ENCODE measurements at regions not wholly inside any gene's neighbourhood (a gene's known extent, or its start where the extent isn't known, plus 50 kb on each side); places are given as distances from the start of the nearest gene placed in this dataset.

DNA sequence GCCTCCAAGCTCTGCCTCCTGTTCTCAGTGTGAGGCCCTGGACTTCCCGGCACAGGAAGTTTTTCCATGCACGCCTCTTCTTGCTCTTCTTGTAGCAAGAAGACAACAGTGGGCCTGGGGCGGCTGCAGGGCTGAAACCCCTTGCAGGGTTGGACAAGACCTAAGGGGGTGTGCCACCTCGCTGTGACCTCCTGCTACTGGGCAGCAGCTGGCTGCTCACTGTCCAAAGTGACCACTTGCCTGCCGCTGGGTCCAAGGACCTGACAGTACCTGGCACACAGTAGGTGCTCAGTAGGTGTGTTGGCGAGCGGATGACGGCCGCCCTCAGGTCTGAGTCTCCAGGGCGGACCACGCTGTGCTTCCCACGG is 331.6 kb downstream of the C16orf95 start:
- TF ChIP-seq EP300 (IDR thresholded peaks at IDR 0.05), result no peak
- TF ChIP-seq, protein P1, sequence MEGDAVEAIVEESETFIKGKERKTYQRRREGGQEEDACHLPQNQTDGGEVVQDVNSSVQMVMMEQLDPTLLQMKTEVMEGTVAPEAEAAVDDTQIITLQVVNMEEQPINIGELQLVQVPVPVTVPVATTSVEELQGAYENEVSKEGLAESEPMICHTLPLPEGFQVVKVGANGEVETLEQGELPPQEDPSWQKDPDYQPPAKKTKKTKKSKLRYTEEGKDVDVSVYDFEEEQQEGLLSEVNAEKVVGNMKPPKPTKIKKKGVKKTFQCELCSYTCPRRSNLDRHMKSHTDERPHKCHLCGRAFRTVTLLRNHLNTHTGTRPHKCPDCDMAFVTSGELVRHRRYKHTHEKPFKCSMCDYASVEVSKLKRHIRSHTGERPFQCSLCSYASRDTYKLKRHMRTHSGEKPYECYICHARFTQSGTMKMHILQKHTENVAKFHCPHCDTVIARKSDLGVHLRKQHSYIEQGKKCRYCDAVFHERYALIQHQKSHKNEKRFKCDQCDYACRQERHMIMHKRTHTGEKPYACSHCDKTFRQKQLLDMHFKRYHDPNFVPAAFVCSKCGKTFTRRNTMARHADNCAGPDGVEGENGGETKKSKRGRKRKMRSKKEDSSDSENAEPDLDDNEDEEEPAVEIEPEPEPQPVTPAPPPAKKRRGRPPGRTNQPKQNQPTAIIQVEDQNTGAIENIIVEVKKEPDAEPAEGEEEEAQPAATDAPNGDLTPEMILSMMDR (IDR thresholded peaks at IDR 0.05), result no peak

Data from ovary (tissue), 3 donors.